GM18951 (cell line): ENCODE measurements at regions not wholly inside any gene's neighbourhood (a gene's known extent, or its start where the extent isn't known, plus 50 kb on each side); places are given as distances from the start of the nearest gene placed in this dataset.

Experiments
- POLR2A ChIP-seq: IDR thresholded peaks from 4 replicates; pipeline ENCODE4 v1.6.1; 2011; ENCODE audit warnings: mild to moderate bottlenecking; ENCODE audit not compliant: insufficient read length, insufficient read depth; ENCODE audit errors: extremely low read depth
- in situ Hi-C: fragments of 300-500 bp; cut with MboI; formaldehyde crosslinking; loops from one replicate; pipeline ENCODE4 v1.12.0; 2022; ENCODE audit warnings: low sequenced_read_pairs, mixed read lengths, inconsistent platforms; ENCODE audit not compliant: unreplicated experiment

DNA sequence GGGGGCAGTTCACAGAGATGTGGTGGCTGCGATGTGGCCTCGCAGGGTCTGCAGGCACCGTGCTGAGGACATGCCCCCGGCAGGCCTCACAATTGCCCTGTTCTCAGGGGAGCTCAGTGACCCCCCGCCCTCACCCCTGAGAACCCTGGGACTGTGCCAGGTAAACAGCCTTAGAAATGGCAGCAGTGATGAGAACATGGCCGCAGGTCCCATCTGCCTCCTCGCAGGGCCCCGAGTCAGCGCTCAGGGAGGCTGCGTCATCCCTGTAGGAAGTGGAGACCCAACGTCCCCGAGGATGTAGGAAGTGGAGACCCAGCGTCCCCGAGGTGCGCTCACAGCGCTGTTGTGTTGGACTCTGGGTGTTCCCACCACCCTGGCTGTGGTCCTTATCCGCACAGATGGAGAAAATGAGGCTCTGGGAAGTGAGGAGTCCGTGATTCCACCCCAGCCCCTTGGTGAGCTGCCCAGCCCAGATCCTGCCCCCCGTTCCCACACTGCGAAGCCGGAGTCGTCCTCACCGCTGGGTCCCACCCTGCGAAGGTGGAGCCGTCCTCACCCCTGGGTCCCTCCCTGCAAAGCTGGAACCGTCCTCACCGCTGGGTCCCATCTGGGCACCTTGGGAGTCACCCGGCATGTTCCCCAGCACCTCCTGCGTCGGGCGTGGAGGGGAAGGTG, 1086.8 kb downstream of the BRD1 start:
- TF ChIP-seq POLR2A, result no peak
- in situ Hi-C loops, result no loop called here

DNA sequence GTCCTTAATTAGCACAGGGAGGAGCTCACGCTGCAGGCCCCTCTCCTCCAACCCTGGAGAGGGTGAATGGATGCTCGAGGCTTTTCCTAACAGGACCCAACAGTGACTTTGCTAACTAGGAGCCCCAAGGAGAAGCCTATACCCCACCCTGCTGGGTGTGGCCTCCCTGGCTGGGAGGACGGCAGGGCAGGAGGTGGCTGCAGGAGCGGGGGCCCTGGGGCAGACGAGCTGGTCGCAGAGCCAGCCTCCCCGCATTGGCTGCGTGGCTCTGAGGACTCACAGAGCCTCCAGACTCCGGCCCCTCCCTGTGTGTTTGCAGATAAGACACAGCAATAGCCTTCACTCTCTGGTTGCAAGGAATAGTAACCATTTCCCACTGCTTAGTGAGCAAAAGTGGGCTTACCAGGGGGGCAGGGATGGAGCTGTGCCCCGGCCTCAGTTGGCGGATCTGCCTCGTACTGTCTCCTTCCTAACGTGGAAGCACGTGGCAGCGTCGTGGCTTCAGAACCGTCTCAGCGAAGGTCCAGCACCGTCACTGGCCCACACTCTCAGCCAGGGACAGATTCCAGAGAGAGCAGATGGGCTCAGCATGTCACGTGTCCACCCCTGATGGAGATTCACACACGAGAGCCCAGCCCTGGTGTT, 1087.5 kb downstream of the BRD1 start:
- in situ Hi-C loops, result no loop called here
- no peak for TF ChIP-seq POLR2A

DNA sequence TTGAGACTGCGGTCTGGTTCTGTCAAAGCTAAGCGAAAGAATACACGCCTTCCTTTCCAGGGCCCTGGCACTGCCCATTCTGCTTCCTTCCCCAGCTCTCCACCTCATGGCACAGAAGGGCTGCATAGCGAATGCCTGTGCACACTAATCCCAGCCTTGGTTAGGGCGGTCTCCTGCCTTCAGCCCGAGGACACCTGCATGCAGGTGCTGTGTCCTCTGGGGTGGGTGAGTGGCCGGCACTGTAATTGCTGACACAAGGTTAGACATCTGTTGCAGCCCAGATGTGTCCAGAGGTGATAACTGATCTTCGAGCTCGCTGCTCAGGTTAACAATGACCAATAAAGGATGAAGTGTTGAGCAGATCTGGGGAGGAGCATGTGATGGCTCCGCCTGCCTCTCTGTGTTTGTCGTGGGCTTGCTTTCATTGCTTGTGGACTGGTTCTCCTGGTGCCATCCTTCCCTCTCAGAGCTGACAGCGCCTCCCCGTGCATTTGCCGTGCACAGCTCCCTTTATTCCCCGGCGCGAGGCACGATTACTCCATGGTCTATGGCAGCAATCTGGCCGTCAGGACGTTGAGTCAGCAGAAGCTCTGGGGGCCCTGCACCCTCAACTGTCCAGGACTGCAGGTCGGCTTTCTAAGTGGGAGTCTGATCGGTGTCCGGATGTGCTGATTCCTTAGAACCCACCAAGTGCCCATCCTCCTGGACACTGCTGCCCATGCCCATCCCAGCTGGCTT, 1088.2 kb downstream of the BRD1 start:
- no peak for TF ChIP-seq POLR2A
- in situ Hi-C loops, result no loop called here

DNA sequence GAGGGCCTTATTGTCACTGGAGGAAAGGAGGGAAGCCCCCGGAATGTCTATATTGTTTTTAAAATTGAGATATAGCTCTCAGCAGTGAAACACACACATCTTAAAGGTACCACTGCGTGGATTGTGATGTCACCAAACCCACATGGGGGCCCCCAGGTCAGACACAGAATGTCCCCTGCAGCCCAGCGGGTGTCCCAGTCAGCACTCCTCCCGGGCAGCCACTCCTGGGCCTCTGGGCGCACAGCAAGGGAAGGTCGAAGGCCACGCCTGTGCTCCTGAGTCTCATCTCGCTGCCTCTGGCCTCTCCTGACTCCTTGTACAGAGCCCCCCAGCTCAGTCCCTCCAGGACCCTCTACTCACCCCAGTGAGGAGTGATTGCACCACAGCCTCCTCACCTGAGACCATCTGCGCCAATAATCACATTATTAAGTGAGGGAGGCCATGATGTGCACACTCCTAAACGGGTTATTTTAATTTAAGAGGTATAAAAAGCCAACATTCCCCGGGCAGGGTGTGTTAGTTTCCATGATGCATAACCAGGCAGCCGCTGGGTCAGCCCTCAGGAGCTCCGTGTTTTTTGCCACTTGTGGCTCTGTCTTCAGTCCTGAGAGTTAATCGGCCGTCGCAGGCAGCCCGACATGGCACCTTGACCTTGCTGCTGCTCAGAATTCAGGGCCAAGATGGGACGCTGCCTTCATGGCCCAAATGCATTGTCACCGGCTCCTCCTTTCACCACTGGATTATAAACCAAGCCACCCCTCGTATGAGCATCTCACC, 1089.3 kb downstream of the BRD1 start:
- in situ Hi-C loops, result no loop called here
- TF ChIP-seq POLR2A, result no peak

DNA sequence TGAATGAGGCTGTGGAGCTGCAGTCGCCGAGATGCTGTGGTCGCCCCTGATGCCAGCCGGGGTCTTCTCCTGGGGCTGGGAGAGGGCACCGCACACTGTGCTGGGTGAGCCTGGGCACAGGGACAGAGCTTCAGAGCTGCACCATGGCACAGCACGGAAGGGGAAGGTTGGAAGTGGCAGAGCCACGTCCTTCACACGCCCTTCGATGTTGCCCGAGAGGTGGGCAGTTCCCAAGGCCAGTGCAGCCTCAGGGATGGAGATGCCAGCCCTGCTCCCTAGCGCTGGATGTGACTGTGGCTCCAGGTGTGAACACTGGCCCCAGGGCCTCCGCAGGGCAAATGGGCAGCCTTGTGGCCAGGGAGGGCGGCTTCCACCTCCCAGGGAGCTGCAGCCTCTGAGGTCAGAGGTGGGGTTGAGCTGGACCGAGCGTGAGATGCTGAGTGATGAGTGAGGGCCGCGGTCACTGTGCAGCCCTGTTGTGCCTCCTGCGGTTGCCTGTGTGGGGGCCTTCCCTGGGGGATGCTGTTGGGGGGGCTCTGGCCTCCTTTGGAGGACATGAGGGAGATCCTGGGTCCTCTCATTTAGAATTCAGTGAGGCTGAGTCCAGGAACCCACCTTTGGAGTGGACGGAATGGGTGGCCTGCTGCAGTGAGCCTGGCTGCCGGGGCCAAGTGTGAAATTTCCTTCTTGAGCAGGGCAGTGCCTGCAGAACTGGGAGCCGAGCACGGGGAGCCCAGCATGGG, 1090.0 kb downstream of the BRD1 start:
- TF ChIP-seq POLR2A, result no peak
- in situ Hi-C loops, result no loop called here

DNA sequence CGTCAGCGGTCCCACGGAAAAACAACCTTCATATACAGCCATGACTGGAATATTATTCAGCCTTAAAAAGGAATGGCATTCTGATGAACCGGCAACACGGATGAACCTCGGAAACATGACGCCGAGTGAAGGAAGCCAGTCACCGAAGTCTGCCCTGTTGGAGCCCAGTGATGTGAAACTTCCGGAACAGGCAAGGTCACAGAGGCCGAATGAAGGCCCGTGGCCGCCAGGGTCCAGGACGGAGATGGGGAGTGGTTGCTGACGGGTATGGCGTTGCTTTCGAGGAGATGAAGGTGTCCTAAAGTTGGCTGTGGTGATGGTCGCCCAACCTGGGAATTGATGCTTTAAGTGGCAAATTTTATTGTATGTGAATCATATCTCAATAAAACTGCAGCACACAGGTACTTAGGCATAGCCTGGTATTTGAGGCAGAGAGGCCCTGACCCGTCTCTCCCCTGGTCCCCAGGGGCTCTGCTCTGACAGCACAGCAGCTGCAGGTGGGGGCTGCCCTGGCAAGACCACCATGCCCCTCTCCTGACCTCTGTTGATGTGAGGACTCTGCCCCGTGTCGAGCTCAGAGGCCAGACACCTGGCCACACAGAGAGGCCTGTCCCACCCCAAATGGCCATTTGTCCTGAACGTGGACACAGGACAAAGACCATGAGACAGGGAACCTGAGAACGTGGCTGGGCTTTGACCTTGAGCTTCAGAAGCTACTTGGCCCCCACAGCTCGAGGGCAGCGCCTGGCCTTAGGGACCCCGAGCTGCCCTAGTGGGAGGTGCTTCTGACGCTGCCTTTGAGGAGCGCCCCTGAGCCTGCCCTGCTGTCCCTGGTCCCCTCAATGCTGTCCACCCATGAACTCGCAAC, 1090.8 kb downstream of the BRD1 start:
- TF ChIP-seq POLR2A, result no peak
- in situ Hi-C loops, result no loop called here

DNA sequence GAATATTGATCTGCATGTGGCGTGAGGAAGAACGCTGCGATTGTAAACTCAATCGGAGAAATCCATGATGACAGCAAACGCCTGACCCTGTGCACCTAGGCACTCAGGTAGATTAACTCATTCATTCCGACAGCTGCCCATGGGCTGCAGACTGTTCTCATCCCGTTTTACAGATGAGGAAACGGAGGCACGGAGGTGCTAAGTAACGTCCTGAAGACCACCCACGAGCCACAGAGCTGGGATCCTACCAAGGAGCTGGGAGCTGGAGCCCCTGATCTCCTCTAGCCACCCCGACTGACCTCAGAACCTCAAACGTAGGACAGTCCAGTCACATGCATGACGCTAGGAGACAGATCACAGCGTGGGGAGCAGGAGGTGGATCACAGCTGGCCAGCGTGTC, 1092.7 kb downstream of the BRD1 start:
- TF ChIP-seq POLR2A, result no peak
- in situ Hi-C loops, result no loop called here

DNA sequence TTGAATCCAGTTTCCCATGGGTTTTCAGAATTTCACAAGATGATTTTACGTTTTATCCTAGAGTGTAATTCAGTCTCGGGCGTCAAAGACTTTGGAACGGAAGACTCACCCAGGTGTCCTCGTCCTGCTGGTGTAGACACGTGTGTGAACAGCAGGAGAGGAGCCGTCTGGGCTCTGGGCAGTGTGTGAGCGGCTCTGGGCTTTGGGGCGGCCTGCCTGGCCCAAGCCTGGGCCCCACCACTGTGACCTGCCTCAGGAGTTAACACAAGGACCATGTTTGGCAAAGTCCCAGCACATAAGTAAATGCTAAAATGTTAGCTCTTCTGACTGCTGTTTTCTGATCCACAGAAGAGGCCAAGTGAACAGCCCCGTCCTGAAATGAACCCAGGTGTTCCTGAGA, 1093.3 kb downstream of the BRD1 start:
- in situ Hi-C loops, result no loop called here
- no peak for TF ChIP-seq POLR2A

DNA sequence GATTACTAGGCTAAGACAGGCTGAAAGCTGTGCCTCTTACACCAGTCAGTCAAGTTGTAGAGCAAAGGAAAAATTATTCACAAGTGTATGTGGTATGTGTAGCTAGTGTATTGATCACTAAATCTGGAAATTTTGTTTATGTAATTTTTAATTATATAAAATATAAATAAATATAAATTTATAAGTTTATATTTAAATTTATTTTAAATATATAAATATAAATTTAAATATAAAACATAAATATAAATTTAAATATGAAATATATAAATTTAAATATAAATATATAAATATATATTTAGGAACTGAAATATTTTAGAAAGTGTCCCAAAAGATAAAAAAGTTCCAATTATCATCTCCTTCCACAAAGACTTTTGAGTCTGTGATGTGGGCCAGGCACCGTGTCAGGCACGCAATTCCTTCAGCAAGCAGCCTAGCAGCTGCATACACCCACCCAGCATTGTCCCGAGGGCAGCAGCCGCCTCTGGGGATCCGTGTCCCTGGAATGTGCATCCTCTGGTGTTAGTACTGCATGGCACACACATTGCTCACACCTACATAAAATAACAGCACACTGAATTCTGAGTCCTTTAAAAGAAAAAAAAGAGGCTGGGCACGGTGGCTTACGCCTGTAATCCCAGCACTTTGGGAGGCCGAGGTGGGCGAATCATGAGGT, 1098.0 kb downstream of the BRD1 start:
- in situ Hi-C loops, result no loop called here

DNA sequence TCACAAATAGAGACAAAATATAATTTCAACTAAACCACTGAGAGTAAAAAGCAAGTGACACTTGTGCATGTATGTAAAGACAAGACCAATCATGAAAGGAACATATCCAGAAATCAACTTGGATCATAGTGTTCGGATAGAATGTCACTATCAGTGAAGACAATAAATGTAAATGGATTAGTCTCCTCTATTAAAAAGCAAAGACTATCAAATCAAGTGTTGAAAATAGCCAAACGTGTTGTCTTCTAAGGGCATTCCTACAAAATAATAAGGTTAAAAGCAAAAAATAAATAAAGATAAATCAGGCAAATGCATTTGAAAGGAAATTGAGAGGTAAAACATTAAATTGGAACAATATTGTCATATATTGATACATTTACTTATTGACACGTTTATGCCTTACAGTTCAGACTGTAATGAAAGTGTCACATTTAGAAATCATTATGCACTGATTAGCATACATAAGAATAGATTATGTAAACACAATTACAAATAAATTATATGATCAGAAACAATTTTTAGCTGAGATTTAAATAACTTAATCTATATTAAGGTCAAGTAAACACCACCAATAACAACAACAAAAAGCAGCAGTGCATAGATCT, 1100.1 kb downstream of the BRD1 start:
- in situ Hi-C loops, result no loop called here
- no peak for TF ChIP-seq POLR2A

More for the DNA sequence above, 1098.0 kb downstream of the BRD1 start:
- TF ChIP-seq POLR2A, result no peak

DNA sequence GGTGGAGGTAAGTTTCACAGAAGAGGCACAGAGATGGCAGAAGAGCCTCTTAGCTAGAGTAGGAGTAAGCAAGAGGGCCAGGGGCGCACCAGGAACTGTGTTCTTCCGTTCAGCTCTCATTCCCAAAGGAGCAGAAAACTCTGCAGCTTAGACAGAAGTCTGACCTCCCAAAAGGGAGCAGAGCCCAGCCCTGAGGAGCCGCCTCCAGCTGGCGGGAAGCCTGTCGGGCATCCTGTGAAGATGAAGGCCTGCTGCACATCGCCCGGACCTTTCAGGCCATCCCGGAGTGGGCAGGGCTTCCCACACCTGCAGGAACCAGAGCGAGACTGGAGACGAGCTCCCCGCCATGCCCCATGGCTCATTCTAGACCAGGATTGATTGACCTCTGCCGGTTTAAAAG, 1102.8 kb downstream of the BRD1 start:
- no peak for TF ChIP-seq POLR2A
- in situ Hi-C loops, result no loop called here

DNA sequence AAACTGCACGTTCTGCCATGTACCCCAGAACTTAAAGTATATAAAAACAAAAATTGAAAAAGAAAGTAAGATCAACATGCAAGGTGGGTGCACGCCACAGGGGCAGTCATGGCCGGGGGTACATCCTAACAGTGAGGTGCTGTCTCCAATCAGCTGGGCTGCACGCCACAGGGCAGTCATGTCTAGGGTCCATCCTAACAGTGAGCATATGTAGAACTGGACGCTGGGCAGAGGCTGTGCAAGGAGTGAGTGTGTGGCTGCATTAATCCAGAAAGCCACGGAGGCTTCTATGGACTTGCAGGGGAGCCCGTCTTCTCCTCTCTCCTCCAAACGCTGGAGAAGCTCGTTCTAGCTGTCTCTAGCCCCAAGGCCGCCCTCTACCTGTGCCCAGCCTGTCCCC, 1105.0 kb downstream of the BRD1 start:
- TF ChIP-seq POLR2A, result no peak
- in situ Hi-C loops, result no loop called here
